Upper lobe of left lung (tissue), 6 donors: ENCODE measurements at regions not wholly inside any gene's neighbourhood (a gene's known extent, or its start where the extent isn't known, plus 50 kb on each side); places are given as distances from the start of the nearest gene placed in this dataset.
A peak's percentile ranks its signal among the peaks of the same experiment; 100 is the strongest.

Experiments used
- ATAC-seq, 2 donors: fragments of 200-7000 bp; cut with Tn5 transposase; one replicate each; pipeline ENCODE4 v1.9.1; 2022; ENCODE audit warnings: mild to moderate bottlenecking in 2 of 2, moderate library complexity in 2 of 2; ENCODE audit not compliant: low FRiP score in 2 of 2
- DNase-seq, 2 donors: peaks; one replicate each; pipeline ENCODE4 v3.0.0-alpha.2; 2019 to 2020
- H3K27ac ChIP-seq, 4 donors: fragments of 200-600 bp; sonication (generic); one replicate each; pipeline ENCODE4 v1.5.1; 2016 to 2019
- H3K27me3 ChIP-seq, 4 donors: fragments of 200-600 bp; sonication (generic); one replicate each; pipeline ENCODE4 v1.5.1; 2017 to 2019
- H3K36me3 ChIP-seq, 4 donors: fragments of 200-600 bp; sonication (generic); one replicate each; pipeline ENCODE4 v1.5.1; 2016 to 2019
- H3K4me1 ChIP-seq, 4 donors: fragments of 200-600 bp; sonication (generic); one replicate each; pipeline ENCODE4 v1.5.1; 2018 to 2019
- H3K4me3 ChIP-seq, 4 donors: fragments of 200-600 bp; sonication (generic); one replicate each; pipeline ENCODE4 v1.5.1; 2017 to 2019; ENCODE audit warnings: mild to moderate bottlenecking in 2 of 4, moderate library complexity in 1 of 4
- H3K9me3 ChIP-seq, 4 donors: fragments of 200-600 bp; sonication (generic); one replicate each; pipeline ENCODE4 v1.5.1; 2018 to 2019
- EP300 ChIP-seq, 4 donors: sonication (generic); formaldehyde crosslinking; IDR thresholded peaks; one replicate each; pipeline ENCODE4 v1.5.1; 2017; ENCODE audit warnings: antibody characterized with exemption in 4 of 4, control low read depth in 2 of 4
- POLR2A ChIP-seq, 4 donors: fragments of 450-650 bp; IDR thresholded peaks; one replicate each; pipeline ENCODE4 v1.5.1; 2016 to 2017; ENCODE audit warnings: antibody characterized with exemption in 4 of 4, mild to moderate bottlenecking in 2 of 4
- POLR2AphosphoS5 ChIP-seq, 2 donors: sonication (generic); formaldehyde crosslinking; IDR thresholded peaks; one replicate each; pipeline ENCODE4 v1.5.1; 2017; ENCODE audit warnings: antibody characterized with exemption in 2 of 2
- WGBS, 2 donors: methylation state at CpG; one replicate each; pipeline ENCODE4 v1.1.5; 2017 to 2018; 5-methylcytosine and 5-hydroxymethylcytosine counted together
- TF ChIP-seq, protein P1 (sequence below), 6 experiments: fragments of 450-650 bp in 4 of 6; fragments of 200-600 bp in 2 of 6; sonication (generic) in 2 of 6; IDR thresholded peaks; one replicate each; pipeline ENCODE4 v1.5.1; 2016 to 2019; ENCODE audit warnings: antibody characterized with exemption in 6 of 6
- donor health status: DM: no; HTN: no; CAD: no; lungs with moderate emphysema.
- donor health status: DM: no; HTN: yes; CAD: no; lungs with severe emphysema.

DNA sequence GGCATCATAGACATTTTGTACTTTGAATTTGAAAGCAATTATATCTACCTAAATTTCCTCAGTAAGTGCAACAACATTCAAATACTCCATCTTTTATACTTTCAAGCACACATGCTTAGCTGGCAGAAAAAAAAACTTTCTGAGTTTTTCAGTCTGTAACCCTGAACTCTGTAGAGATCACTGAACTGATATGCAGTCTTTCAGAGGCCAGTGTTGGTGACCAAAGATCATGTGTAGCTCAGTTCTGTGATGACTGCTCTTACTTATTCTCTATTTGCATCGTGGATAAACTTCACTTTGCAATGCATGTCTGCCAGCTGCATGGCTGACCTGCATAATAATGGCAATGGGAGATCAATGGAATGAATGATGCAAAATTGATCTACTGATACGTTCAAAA is 431.3 kb downstream of the FRK start:
- Histone ChIP-seq H3K36me3 (no peaks in the 10 kb centered on the region), H3K9me3 (no peaks in the 10 kb centered on the region), H3K4me3 (no peak overlapping the region), H3K4me1 (no peaks in the 10 kb centered on the region), H3K27me3 (no peaks in the 10 kb centered on the region), H3K27ac (no peak overlapping the region)
- TF ChIP-seq POLR2A (IDR thresholded peaks at IDR 0.05), result no peak
- TF ChIP-seq, protein P1, sequence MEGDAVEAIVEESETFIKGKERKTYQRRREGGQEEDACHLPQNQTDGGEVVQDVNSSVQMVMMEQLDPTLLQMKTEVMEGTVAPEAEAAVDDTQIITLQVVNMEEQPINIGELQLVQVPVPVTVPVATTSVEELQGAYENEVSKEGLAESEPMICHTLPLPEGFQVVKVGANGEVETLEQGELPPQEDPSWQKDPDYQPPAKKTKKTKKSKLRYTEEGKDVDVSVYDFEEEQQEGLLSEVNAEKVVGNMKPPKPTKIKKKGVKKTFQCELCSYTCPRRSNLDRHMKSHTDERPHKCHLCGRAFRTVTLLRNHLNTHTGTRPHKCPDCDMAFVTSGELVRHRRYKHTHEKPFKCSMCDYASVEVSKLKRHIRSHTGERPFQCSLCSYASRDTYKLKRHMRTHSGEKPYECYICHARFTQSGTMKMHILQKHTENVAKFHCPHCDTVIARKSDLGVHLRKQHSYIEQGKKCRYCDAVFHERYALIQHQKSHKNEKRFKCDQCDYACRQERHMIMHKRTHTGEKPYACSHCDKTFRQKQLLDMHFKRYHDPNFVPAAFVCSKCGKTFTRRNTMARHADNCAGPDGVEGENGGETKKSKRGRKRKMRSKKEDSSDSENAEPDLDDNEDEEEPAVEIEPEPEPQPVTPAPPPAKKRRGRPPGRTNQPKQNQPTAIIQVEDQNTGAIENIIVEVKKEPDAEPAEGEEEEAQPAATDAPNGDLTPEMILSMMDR (IDR thresholded peaks at IDR 0.05), result no peak
- no peak for TF ChIP-seq POLR2AphosphoS5 (IDR thresholded peaks at IDR 0.05)
- no peak for TF ChIP-seq EP300 (IDR thresholded peaks at IDR 0.05)
- no peak for ATAC-seq
- 65 to 68% methylated on average over 2 of the region's 2 CpGs for WGBS, 2 donors
- no peak for DNase-seq

DNA sequence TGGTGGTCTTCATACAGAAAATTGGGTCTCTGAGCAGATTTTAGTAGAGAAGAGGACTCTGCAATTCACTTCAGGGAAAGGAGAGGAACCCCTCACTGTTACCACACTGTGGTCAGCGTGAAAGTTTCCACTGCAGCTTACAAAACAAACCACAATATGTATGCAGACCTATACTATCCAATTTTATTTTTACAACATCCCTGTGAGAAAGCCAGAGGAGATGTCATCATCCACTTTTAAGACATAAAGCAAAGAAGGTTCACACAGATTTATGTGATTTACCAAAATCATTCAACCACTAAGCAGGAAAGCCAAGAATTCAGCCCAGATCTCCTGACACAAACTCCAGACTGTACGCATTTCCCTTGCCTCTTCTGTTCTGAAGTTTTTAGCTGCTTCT is 442.4 kb downstream of the FRK start:
- no peak for DNase-seq
- no peak for ATAC-seq
- no peak for TF ChIP-seq EP300 (IDR thresholded peaks at IDR 0.05)
- TF ChIP-seq POLR2A (IDR thresholded peaks at IDR 0.05), result no peak
- TF ChIP-seq POLR2AphosphoS5 (IDR thresholded peaks at IDR 0.05), result no peak
- TF ChIP-seq, protein P1 (IDR thresholded peaks at IDR 0.05), result no peak
- Histone ChIP-seq H3K36me3 (no peaks in the 10 kb centered on the region), H3K4me1 (no peaks in the 10 kb centered on the region), H3K27me3 (no peaks in the 10 kb centered on the region), H3K9me3 (no peaks in the 10 kb centered on the region), H3K4me3 (no peak overlapping the region), H3K27ac (no peak overlapping the region)
- 75 to 86% methylated on average over 2 of the region's 2 CpGs for WGBS, 2 donors

DNA sequence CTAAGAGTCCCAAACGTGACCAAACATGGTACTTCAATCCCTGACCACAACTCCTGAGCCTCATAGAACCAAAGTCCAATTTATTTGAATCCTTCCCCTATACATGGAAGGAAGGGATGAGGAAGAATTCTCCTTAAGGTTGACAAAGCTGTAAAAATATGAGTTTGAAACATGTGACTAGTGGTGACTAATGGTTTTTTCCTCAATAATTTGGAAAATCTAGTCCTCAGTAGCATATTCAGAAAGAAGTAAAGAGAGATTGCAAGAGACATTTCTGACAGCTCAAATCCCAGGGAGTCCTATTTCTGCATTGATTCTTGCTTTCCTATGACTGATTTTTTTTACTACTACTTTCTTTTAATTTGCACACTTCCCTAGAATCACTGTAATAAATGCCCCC is 443.7 kb downstream of the FRK start:
- Histone ChIP-seq H3K4me1 (no peaks in the 10 kb centered on the region), H3K27ac (no peak overlapping the region), H3K36me3 (no peaks in the 10 kb centered on the region), H3K9me3 (no peaks in the 10 kb centered on the region), H3K4me3 (no peak overlapping the region), H3K27me3 (no peaks in the 10 kb centered on the region)
- 56 to 67% methylated on average over 1 of the region's 1 CpG for WGBS, 2 donors
- no peak for DNase-seq
- no peak for ATAC-seq
- TF ChIP-seq EP300 (IDR thresholded peaks at IDR 0.05) (no peak), POLR2A (IDR thresholded peaks at IDR 0.05) (no peak), POLR2AphosphoS5 (IDR thresholded peaks at IDR 0.05) (no peak)
- TF ChIP-seq, protein P1 (IDR thresholded peaks at IDR 0.05), result no peak

DNA sequence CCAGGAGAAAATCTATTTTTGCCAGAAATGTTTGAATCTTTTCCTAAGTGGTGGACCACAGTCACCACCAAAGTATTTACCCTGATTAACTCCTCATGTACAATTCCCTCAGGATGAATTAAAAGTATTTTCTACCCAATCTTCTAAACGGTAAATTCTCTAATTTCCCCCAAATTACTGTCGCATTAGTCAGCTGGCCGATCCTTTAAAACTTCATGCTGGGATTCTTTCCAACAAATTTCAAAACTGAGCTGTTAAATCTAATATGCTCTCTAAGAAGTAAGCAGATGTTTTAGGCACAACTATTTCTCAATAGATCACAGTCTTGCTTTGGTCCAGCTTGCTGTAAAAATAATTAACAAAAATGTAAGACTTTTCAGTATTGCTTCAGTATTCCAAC is 447.2 kb downstream of the FRK start:
- DNase-seq (no peak), ATAC-seq (peak in 1 of 2 donors; percentile 72)
- Histone ChIP-seq H3K27ac (no peak overlapping the region), H3K27me3 (no peaks in the 10 kb centered on the region), H3K9me3 (no peaks in the 10 kb centered on the region), H3K4me3 (no peak overlapping the region), H3K4me1 (no peaks in the 10 kb centered on the region), H3K36me3 (no peaks in the 10 kb centered on the region)
- no peak for TF ChIP-seq POLR2AphosphoS5 (IDR thresholded peaks at IDR 0.05)
- no peak for TF ChIP-seq EP300 (IDR thresholded peaks at IDR 0.05)
- TF ChIP-seq, protein P1 (IDR thresholded peaks at IDR 0.05), result no peak
- TF ChIP-seq POLR2A (IDR thresholded peaks at IDR 0.05), result no peak
- WGBS, 2 donors, result 73 to 78% methylated on average over 3 of the region's 3 CpGs

DNA sequence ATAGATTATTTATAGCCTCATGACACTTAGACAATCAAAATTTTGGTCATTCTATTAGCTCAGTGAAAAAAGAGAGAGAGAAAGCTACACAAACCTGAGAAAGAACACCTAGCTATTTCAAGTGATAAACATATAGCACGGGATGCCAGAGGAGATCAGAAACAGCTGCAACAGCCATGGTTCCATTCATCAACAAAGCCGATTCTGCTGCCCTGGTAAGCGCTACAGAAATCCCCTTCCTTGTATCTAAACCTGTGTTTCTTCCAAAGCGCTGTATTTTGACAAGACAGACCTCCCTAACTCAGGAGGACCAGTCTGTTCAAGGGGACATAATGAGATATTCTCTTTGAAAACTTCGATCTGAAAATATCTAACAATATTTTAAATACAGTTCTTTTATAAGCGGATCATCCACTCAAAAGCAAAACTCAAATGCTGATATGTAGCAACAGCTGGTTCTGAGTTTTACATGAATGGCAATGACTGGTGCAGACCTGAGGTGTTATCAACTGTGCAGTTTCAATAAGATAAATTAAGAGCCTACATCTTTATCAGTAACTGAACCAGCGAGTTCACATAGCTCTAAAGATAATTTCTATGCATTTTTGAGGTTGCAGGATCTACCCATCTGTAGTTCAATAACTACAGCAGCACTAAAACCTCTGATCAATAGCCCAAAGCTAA is 447.8 kb downstream of the FRK start:
- no peaks in the 10 kb centered on the region for H3K27me3 ChIP-seq
- 61 to 78% methylated on average over 7 of the region's 7 CpGs for WGBS, 2 donors

More for the DNA sequence above, 447.8 kb downstream of the FRK start:
- DNase-seq (no peak), ATAC-seq (peak in 1 of 2 donors; percentile 17)
- no peak for TF ChIP-seq EP300 (IDR thresholded peaks at IDR 0.05)
- no peak for TF ChIP-seq POLR2AphosphoS5 (IDR thresholded peaks at IDR 0.05)
- TF ChIP-seq POLR2A (IDR thresholded peaks at IDR 0.05), result no peak
- TF ChIP-seq, protein P1 (IDR thresholded peaks at IDR 0.05), result no peak
- no peaks in the 10 kb centered on the region for H3K36me3 ChIP-seq
- no peaks in the 10 kb centered on the region for H3K9me3 ChIP-seq
- no peak overlapping the region for H3K27ac ChIP-seq
- no peak overlapping the region for H3K4me3 ChIP-seq
- no peaks in the 10 kb centered on the region for H3K4me1 ChIP-seq
